Adipocyte (in vitro differentiated cells): ENCODE measurements at regions not wholly inside any gene's neighbourhood (a gene's known extent, or its start where the extent isn't known, plus 50 kb on each side); places are given as distances from the start of the nearest gene placed in this dataset.

ENCODE experiments used
- DNase-seq: peaks from one replicate; pipeline ENCODE4 v3.0.0-alpha.2; 2015; ENCODE audit warnings: low read depth
- H3K27me3 ChIP-seq: replicated peaks from 2 replicates; pipeline ENCODE4 v1.7.0; 2013; ENCODE audit warnings: mild to moderate bottlenecking, low read length, moderate library complexity; ENCODE audit not compliant: control insufficient read depth, insufficient read depth
- H3K36me3 ChIP-seq: 2 replicates; pipeline ENCODE4 v1.7.0; 2013; ENCODE audit warnings: low read length, mild to moderate bottlenecking, moderate library complexity; ENCODE audit not compliant: control insufficient read depth, insufficient read depth, severe bottlenecking
- H3K4me1 ChIP-seq: 2 replicates; pipeline ENCODE4 v1.7.0; 2013; ENCODE audit warnings: mild to moderate bottlenecking, low read length, moderate library complexity; ENCODE audit not compliant: control insufficient read depth, insufficient read depth
- H3K4me3 ChIP-seq: 2 replicates; pipeline ENCODE4 v1.7.0; 2013; ENCODE audit warnings: mild to moderate bottlenecking, low read length, moderate library complexity
- H3K9ac ChIP-seq: 2 replicates; pipeline ENCODE4 v1.7.0; 2013; ENCODE audit warnings: mild to moderate bottlenecking, low read length, moderate library complexity
- H3K9me3 ChIP-seq: 2 replicates; pipeline ENCODE4 v1.7.0; 2013; ENCODE audit warnings: mild to moderate bottlenecking, low read length, moderate library complexity; ENCODE audit not compliant: control insufficient read depth

DNA sequence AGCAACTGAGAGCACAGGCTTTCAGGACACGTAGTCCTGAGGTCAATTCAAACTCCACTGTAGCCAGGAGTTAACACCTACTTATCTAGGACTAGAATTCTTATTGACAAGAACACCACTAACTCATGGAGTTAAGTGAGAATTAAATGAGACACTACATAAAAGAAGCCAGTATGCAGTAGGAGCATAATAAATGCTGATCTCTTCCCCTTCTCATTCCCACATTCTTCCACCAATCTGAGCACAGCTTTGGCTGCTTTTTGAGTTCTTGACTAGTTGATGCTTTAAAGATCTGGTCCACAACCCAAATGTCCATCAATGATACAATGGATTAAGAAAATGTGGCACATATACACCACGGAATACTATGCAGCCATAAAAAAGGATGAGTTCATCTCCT, 55.2 kb downstream of the TTC32 start:
- Histone ChIP-seq H3K9ac (no peak overlapping the region), H3K9me3 (no peaks in the 10 kb centered on the region), H3K4me1 (peaks cover 8% of the 10 kb centered on the region), H3K4me3 (no peak overlapping the region), H3K27me3 (peaks cover 17% of the 10 kb centered on the region), H3K36me3 (no peaks in the 10 kb centered on the region)
- DNase-seq: no peak

DNA sequence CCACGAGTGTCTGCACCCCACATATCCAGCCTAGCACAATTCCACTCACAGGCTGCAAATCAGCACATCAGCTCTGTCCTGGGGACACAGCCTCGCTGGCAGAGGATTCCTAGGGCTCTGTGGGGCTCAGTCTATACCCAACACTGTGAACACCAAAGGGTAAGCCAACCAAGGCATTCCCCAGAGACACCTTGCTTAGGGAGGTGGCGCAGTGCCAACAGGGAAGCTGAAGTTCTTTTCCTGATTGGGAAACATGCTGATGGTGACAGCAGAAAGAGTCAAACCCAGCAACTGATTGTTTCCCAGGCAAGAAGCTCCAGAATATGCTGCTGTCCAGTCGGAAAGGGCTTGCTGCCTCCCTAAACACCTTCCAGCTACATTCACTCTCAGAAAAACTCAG, 55.8 kb downstream of the TTC32 start:
- Histone ChIP-seq H3K27me3 (peaks cover 17% of the 10 kb centered on the region), H3K9ac (no peak overlapping the region)
- no peak for DNase-seq

DNA sequence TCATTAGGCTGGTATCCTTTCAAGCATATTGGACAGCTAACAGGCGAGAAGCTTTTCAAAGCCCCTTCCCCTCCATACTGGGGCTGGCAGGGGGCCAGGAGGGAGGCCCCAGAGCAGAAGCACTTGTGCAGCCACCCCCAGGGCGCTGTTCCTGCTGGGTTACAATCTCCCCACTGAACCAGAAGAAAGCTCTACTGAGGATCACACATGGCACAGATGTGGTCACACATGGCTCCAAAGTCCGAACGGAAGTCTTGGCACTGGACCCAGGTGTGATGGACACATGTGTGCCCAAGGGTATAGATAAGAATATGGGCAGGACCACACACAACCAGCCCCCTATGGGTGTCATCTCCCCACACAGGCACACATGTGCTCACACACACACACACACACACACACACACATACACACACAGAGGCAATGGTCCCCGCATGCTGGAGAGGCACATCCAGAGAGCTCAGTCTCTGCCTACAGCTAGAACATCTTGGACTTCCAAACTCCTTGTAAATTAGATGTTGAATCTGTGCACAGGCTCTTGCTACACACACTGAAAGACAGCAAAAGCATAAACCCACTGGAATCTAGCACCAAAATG, 56.4 kb downstream of the TTC32 start:
- H3K4me3 ChIP-seq: no peak overlapping the region
- peaks cover 8% of the 10 kb centered on the region for H3K4me1 ChIP-seq
- no peaks in the 10 kb centered on the region for H3K9me3 ChIP-seq
- DNase-seq: no peak
- H3K9ac ChIP-seq: no peak overlapping the region
- H3K36me3 ChIP-seq: no peaks in the 10 kb centered on the region
- peaks cover 14% of the 10 kb centered on the region for H3K27me3 ChIP-seq

More for the DNA sequence above, 55.8 kb downstream of the TTC32 start:
- Histone ChIP-seq H3K9me3 (no peaks in the 10 kb centered on the region), H3K4me3 (no peak overlapping the region), H3K4me1 (peaks cover 8% of the 10 kb centered on the region), H3K36me3 (no peaks in the 10 kb centered on the region)

- Histone ChIP-seq H3K36me3 (no peaks in the 10 kb centered on the region), H3K27me3 (peaks cover 14% of the 10 kb centered on the region), H3K4me1 (peaks cover 8% of the 10 kb centered on the region), H3K9me3 (no peaks in the 10 kb centered on the region), H3K9ac (no peak overlapping the region), H3K4me3 (no peak overlapping the region)
- DNase-seq: no peak
These were observed 57.0 kb downstream of the TTC32 start for GRCh38 chr2:19844750-19845149.

- H3K4me3 ChIP-seq: no peak overlapping the region
- peaks cover 14% of the 10 kb centered on the region for H3K27me3 ChIP-seq
- no peak for DNase-seq
- no peaks in the 10 kb centered on the region for H3K36me3 ChIP-seq
- no peak overlapping the region for H3K9ac ChIP-seq
- peaks cover 8% of the 10 kb centered on the region for H3K4me1 ChIP-seq
- no peaks in the 10 kb centered on the region for H3K9me3 ChIP-seq
These were observed 57.7 kb downstream of the TTC32 start for GRCh38 chr2:19843992-19844515.

GRCh38 chr2:19841918-19842693, 59.7 kb downstream of the TTC32 start:
- no peak for DNase-seq
- Histone ChIP-seq H3K36me3 (no peaks in the 10 kb centered on the region), H3K9me3 (no peaks in the 10 kb centered on the region), H3K4me3 (no peak overlapping the region), H3K27me3 (peaks cover 17% of the 10 kb centered on the region), H3K4me1 (peaks cover 8% of the 10 kb centered on the region), H3K9ac (no peak overlapping the region)

DNA sequence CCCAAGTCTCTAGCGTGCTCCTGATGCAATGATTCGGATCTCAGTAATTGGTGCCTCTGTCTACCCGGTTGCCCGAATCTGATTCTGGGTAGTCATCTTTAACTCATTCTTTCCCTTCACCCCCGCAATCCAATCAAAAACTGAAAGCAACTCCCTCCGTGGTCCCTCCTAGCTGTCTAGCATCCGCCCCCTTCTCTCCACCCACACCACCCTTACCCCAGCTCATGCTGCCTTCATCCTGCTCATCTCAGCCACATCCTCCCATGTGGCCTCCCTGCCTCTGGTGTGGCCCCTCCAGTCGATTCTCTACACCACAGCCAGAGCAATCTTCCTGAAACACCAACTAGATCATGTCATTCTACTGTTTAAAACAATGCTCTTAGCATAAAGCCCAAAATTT, 62.3 kb downstream of the TTC32 start:
- Histone ChIP-seq H3K9ac (no peak overlapping the region), H3K4me1 (peaks cover 15% of the 10 kb centered on the region), H3K4me3 (no peak overlapping the region), H3K9me3 (no peaks in the 10 kb centered on the region), H3K36me3 (no peaks in the 10 kb centered on the region), H3K27me3 (peaks cover 3% of the 10 kb centered on the region)
- no peak for DNase-seq

DNA sequence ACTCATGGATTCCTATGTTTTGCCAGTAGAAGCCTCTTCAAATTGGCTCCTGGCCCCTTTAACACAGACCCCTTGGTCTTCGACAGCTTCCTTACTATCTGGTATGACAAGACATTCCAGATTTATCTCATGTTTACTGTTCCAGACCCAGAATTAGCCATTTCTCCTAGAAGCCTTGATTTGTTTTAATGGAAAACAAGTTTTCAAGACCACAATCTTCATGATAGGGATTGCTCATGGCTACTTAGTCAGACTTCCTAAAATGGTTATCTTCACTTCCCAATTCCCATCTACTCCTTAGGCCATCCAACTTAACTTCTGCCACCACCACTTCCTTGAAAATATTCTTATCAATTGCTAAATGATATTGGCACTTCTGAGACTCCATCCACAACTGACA, 63.2 kb downstream of the TTC32 start:
- H3K9ac ChIP-seq: no peak overlapping the region
- H3K4me1 ChIP-seq: peaks cover 8% of the 10 kb centered on the region
- no peaks in the 10 kb centered on the region for H3K9me3 ChIP-seq
- H3K36me3 ChIP-seq: no peaks in the 10 kb centered on the region
- no peak overlapping the region for H3K4me3 ChIP-seq
- no peak for DNase-seq
- H3K27me3 ChIP-seq: peaks cover 3% of the 10 kb centered on the region

DNA sequence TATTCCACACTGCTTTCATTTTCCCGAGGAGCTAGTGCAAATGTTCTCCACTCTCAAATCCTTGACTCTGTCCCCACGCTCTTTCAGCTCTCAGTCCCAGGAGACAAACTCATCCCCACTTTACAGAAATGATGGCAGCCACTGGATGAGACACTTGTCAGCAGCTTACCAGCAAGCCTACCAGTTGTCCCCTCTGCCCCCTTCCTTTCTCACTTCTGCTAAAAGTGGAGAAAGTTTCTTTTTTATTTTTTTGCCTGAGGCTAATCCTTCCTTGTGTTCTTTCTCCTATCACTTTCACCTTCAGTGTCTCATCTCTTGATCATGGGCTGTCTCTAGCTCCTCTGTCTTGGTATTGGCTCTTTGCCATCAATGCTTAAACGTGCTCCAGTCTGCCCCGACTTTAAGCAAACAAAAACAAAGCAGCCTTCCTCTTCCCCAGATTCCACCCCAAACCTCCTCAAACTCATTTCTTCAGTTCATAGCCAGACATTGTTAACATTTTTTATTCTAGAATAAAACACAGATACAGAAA, 64.5 kb downstream of the TTC32 start:
- no peaks in the 10 kb centered on the region for H3K36me3 ChIP-seq
- H3K4me1 ChIP-seq: peaks cover 8% of the 10 kb centered on the region
- H3K9me3 ChIP-seq: no peaks in the 10 kb centered on the region
- no peak for DNase-seq
- H3K4me3 ChIP-seq: no peak overlapping the region
- H3K9ac ChIP-seq: no peak overlapping the region
- H3K27me3 ChIP-seq: peaks cover 3% of the 10 kb centered on the region

GRCh38 chr2:19835781-19836281, 66.0 kb downstream of the TTC32 start:
- H3K27me3 ChIP-seq: peaks cover 3% of the 10 kb centered on the region
- H3K9me3 ChIP-seq: no peaks in the 10 kb centered on the region
- no peaks in the 10 kb centered on the region for H3K36me3 ChIP-seq
- H3K4me1 ChIP-seq: peaks cover 8% of the 10 kb centered on the region
- no peak overlapping the region for H3K4me3 ChIP-seq
- no peak for DNase-seq
- H3K9ac ChIP-seq: no peak overlapping the region

DNA sequence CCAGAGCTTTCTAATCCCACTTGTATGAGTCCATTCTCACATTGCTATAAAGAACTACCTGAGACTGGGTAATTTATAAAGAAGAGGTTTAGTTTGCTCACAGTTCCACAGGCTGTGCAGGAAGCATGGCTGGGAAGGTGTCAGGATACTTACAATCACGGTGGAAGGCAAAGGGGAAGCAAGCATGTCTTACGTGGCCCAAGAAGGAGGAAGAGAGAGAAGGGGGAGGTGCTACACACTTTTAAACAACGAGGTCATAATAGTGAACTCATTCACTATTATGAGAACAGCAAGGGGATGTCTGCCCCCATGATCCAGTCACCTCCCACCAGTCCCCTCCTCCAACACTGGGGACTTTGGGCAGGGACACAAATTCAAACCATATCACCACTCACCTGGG, 67.8 kb downstream of the TTC32 start:
- Histone ChIP-seq H3K9me3 (no peaks in the 10 kb centered on the region), H3K9ac (no peak overlapping the region), H3K4me3 (no peak overlapping the region), H3K4me1 (peaks cover 8% of the 10 kb centered on the region), H3K27me3 (peaks cover 3% of the 10 kb centered on the region), H3K36me3 (no peaks in the 10 kb centered on the region)
- no peak for DNase-seq
